ENCODE measurements at regions not wholly inside any gene's neighbourhood (a gene's known extent, or its start where the extent isn't known, plus 50 kb on each side); places are given as distances from the start of the nearest gene placed in this dataset.

DNA sequence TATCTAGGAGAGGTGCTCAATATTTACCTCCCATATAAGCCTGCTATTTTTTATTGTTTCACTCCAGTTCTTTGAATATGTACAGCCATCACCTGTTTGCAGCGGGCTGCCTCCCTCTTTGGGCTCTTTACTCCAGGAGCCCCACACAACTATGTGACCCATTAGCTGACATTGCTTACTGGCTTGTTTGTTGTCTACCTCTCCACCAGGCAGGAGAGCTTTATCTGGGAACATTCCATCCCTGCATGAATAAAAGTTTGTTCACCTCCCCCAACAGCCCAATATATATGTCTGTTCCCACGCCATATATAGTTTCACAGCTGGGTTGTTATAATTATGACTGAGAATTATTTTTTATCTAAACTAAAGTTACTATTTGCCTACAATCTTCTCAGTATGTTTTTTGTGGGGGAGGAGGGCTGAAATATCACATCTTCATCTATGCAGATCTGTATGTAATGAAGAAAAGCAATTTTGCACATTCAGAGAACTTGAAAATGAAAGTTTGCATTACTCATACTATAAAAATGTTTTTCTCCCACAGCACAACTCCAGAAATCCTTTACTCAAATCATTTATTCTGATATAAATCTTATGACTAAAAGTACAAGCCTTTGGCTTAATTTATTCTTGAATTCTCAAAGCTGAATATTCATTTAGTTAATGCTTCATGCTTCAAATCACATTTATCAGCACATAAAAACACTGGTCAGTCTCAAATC is 61.2 kb upstream of the DAPP1 start:
- H3K27ac ChIP-seq (ENCODE audit: low read length), result no peak overlapping the region
- H3K4me2 ChIP-seq (ENCODE audit: low read length), result no peak overlapping the region
- no peak overlapping the region for H3K4me3 ChIP-seq (ENCODE audit: low read length)
- no peaks in the 10 kb centered on the region for H3K36me3 ChIP-seq (replicated peaks; ENCODE audit: low read depth, low read length)
- no peak overlapping the region for H2AFZ ChIP-seq (ENCODE audit: low read depth, low read length)
- TF ChIP-seq EZH2phosphoT487 (IDR thresholded peaks at IDR 0.05; ENCODE audit: low read depth), result no peak
- TF ChIP-seq, protein P1, sequence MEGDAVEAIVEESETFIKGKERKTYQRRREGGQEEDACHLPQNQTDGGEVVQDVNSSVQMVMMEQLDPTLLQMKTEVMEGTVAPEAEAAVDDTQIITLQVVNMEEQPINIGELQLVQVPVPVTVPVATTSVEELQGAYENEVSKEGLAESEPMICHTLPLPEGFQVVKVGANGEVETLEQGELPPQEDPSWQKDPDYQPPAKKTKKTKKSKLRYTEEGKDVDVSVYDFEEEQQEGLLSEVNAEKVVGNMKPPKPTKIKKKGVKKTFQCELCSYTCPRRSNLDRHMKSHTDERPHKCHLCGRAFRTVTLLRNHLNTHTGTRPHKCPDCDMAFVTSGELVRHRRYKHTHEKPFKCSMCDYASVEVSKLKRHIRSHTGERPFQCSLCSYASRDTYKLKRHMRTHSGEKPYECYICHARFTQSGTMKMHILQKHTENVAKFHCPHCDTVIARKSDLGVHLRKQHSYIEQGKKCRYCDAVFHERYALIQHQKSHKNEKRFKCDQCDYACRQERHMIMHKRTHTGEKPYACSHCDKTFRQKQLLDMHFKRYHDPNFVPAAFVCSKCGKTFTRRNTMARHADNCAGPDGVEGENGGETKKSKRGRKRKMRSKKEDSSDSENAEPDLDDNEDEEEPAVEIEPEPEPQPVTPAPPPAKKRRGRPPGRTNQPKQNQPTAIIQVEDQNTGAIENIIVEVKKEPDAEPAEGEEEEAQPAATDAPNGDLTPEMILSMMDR (IDR thresholded peaks at IDR 0.05; ENCODE audit: low read depth, low read length), result no peak
- H3K27me3 ChIP-seq (ENCODE audit: low read depth, low read length), result no peaks in the 10 kb centered on the region
- H3K9ac ChIP-seq (ENCODE audit: low read length), result no peak overlapping the region
- H3K79me2 ChIP-seq (ENCODE audit: low read length), result no peaks in the 10 kb centered on the region
- no peaks in the 10 kb centered on the region for H3K4me1 ChIP-seq (ENCODE audit: low read length)
- H3K9me3 ChIP-seq (ENCODE audit: insufficient read depth, low read length), result no peaks in the 10 kb centered on the region
- no peaks in the 10 kb centered on the region for H4K20me1 ChIP-seq (ENCODE audit: insufficient read depth, low read length)

DNA sequence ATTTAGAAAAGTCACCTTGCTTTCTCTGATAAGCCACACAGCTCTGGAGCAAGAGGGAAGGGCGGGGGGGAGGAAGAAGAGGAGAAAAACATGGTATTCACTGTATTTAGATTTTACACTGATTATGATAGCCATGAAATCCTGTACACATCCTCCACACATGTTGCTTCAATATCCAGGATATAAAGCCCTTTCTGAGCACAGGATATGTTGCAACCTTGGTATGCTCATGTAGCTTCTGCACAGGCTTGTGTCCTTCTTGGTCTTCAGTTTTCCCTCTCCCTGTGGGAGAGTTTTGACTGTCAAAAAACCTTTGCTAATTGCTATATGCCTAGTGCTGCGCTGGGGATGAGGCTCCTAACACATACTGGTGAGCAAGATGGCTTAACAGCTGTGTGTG is 61.9 kb upstream of the DAPP1 start:
- Histone ChIP-seq H3K27ac (ENCODE audit: low read length) (no peak overlapping the region), H3K4me1 (ENCODE audit: low read length) (peaks cover 6% of the 10 kb centered on the region), H3K4me2 (ENCODE audit: low read length) (no peak overlapping the region), H4K20me1 (ENCODE audit: insufficient read depth, low read length) (no peaks in the 10 kb centered on the region), H3K4me3 (ENCODE audit: low read length) (no peak overlapping the region), H3K27me3 (ENCODE audit: low read depth, low read length) (no peaks in the 10 kb centered on the region), H2AFZ (ENCODE audit: low read depth, low read length) (no peak overlapping the region), H3K79me2 (ENCODE audit: low read length) (no peaks in the 10 kb centered on the region), H3K9ac (ENCODE audit: low read length) (no peak overlapping the region), H3K9me3 (ENCODE audit: insufficient read depth, low read length) (no peaks in the 10 kb centered on the region), H3K36me3 (replicated peaks; ENCODE audit: low read depth, low read length) (no peaks in the 10 kb centered on the region)
- TF ChIP-seq EZH2phosphoT487 (IDR thresholded peaks at IDR 0.05; ENCODE audit: low read depth), result no peak
- TF ChIP-seq, protein P1 (IDR thresholded peaks at IDR 0.05; ENCODE audit: low read depth, low read length), result no peak

DNA sequence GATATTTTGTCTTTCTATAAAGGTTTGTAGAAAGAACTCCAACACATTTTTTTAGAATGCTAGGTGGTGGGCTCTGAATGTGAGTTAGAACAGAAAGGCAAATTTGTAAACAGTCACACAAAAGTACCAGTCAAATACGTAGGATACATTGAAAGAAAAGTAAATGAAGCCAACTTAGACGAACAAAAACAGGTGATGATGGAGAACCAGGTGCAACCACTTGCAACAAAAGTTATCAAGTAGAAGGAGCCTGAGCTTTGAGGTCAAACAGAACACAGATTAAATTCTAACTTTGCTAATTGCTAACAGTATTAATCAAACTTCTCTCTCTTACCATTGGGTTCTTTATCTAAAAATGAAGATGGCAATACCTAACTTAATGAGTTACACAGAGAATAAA is 62.7 kb upstream of the DAPP1 start:
- Histone ChIP-seq H2AFZ (ENCODE audit: low read depth, low read length) (no peak overlapping the region), H3K9me3 (ENCODE audit: insufficient read depth, low read length) (no peaks in the 10 kb centered on the region), H3K4me1 (ENCODE audit: low read length) (peaks cover 11% of the 10 kb centered on the region), H3K4me2 (ENCODE audit: low read length) (no peak overlapping the region), H4K20me1 (ENCODE audit: insufficient read depth, low read length) (no peaks in the 10 kb centered on the region), H3K4me3 (ENCODE audit: low read length) (no peak overlapping the region), H3K27me3 (ENCODE audit: low read depth, low read length) (no peaks in the 10 kb centered on the region), H3K27ac (ENCODE audit: low read length) (no peak overlapping the region), H3K9ac (ENCODE audit: low read length) (no peak overlapping the region), H3K79me2 (ENCODE audit: low read length) (no peaks in the 10 kb centered on the region), H3K36me3 (replicated peaks; ENCODE audit: low read depth, low read length) (no peaks in the 10 kb centered on the region)
- TF ChIP-seq, protein P1 (IDR thresholded peaks at IDR 0.05; ENCODE audit: low read depth, low read length), result no peak
- TF ChIP-seq EZH2phosphoT487 (IDR thresholded peaks at IDR 0.05; ENCODE audit: low read depth), result no peak

DNA sequence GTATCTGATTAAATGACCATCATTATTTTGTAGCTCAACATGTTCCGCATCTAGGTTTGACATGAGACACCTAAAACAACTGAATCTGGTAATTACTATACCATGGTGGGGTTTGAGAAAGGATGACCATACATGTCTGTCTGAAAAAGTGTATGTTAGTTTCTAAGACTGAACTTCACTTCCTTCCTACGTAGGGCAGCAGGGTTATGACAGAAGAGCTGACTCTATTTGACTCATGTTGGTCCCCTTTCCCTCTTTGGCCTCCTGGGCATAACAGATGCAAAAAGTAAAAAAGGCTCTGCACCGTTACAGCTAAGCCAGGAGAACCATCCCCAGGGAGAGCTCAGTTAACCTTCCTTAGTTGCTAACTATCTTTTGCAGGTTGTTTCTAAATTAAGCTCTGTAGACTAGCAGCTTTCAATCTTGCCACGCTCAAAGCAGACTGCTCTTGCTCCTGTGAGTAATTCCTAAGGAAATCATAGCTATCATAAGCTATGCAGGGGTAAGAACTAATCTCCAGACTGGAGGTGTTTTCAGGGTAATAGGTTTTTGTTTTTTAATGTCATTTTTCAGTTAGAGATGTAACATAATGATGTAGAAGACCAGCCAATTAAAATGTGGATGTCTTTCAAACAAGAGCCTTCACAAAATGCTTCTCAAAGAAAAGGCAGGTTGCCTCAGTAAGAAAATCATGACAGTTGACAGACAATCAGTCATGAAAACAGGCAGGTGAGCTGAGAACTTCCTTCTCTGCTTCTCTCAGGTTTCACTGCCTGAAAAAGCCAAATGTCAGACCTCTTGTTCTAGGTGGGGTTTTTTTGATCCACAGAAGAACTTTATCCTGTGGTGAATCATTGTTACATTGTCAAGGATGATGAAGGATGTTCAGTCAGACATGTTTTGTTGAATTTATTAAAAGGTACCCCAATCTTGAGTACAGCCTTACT is 66.9 kb upstream of the DAPP1 start:
- no peaks in the 10 kb centered on the region for H4K20me1 ChIP-seq (ENCODE audit: insufficient read depth, low read length)
- no peaks in the 10 kb centered on the region for H3K79me2 ChIP-seq (ENCODE audit: low read length)
- no peak for TF ChIP-seq EZH2phosphoT487 (IDR thresholded peaks at IDR 0.05; ENCODE audit: low read depth)
- TF ChIP-seq, protein P1 (IDR thresholded peaks at IDR 0.05; ENCODE audit: low read depth, low read length), result no peak
- no peaks in the 10 kb centered on the region for H3K27me3 ChIP-seq (ENCODE audit: low read depth, low read length)
- no peak overlapping the region for H3K27ac ChIP-seq (ENCODE audit: low read length)
- no peak overlapping the region for H3K4me3 ChIP-seq (ENCODE audit: low read length)
- H2AFZ ChIP-seq (ENCODE audit: low read depth, low read length), result peak overlapping the region; percentile 52
- no peaks in the 10 kb centered on the region for H3K36me3 ChIP-seq (replicated peaks; ENCODE audit: low read depth, low read length)
- H3K4me2 ChIP-seq (ENCODE audit: low read length), result peak overlapping the region; percentile 40
- H3K9ac ChIP-seq (ENCODE audit: low read length), result no peak overlapping the region
- no peaks in the 10 kb centered on the region for H3K9me3 ChIP-seq (ENCODE audit: insufficient read depth, low read length)
- peaks cover 11% of the 10 kb centered on the region for H3K4me1 ChIP-seq (ENCODE audit: low read length)
